Transverse colon (tissue), 4 donors: ENCODE measurements at regions not wholly inside any gene's neighbourhood (a gene's known extent, or its start where the extent isn't known, plus 50 kb on each side); places are given as distances from the start of the nearest gene placed in this dataset.

ENCODE experiments used
- CTCF ChIP-seq, 5 experiments: fragments of 200-600 bp in 3 of 5; fragments of 450-650 bp in 2 of 5; sonication (generic) in 3 of 5; IDR thresholded peaks; 1 replicate in 2 of 5; 2 replicates in 3 of 5; pipeline ENCODE4 v1.5.1; 2016 to 2017; ENCODE audit warnings: antibody characterized with exemption in 5 of 5, inconsistent platforms in 3 of 5, mild to moderate bottlenecking in 2 of 5, moderate library complexity in 1 of 5
- POLR2AphosphoS5 ChIP-seq, 3 donors: sonication (generic); formaldehyde crosslinking; IDR thresholded peaks; one replicate each; pipeline ENCODE4 v1.6.1; 2016; ENCODE audit warnings: antibody characterized with exemption in 3 of 3

GRCh38 chr2:100745604-100746003 is 74.3 kb upstream of the NPAS2 start:
- TF ChIP-seq POLR2AphosphoS5 (IDR thresholded peaks at IDR 0.05), result no peak
- no peak for TF ChIP-seq CTCF (IDR thresholded peaks at IDR 0.05)
